Vagina (tissue), 2 donors: ENCODE measurements at regions not wholly inside any gene's neighbourhood (a gene's known extent, or its start where the extent isn't known, plus 50 kb on each side); places are given as distances from the start of the nearest gene placed in this dataset.

Source experiments
- DNase-seq, 2 donors: peaks; one replicate each; pipeline ENCODE4 v3.0.0-alpha.2; 2017; ENCODE audit errors: extremely low spot score in 2 of 2
- H3K27ac ChIP-seq: fragments of 200-600 bp; sonication (generic); one replicate; pipeline ENCODE4 v1.5.1; 2019
- H3K27me3 ChIP-seq: fragments of 200-600 bp; sonication (generic); one replicate; pipeline ENCODE4 v1.5.1; 2019
- H3K36me3 ChIP-seq, 2 donors: fragments of 200-600 bp; sonication (generic); one replicate each; pipeline ENCODE4 v1.5.1; 2017 to 2019
- H3K4me1 ChIP-seq: fragments of 200-600 bp; sonication (generic); one replicate; pipeline ENCODE4 v1.5.1; 2019
- H3K4me3 ChIP-seq, 2 donors: fragments of 200-600 bp; sonication (generic); 1 replicate in 1 of 2; 2 replicates in 1 of 2; pipeline ENCODE4 v1.5.1; 2016 to 2019
- H3K9me3 ChIP-seq: fragments of 200-600 bp; sonication (generic); one replicate; pipeline ENCODE4 v1.5.1; 2019
- POLR2A ChIP-seq, 2 donors: fragments of 450-650 bp; IDR thresholded peaks; one replicate each; pipeline ENCODE4 v1.6.1; 2017; ENCODE audit warnings: antibody characterized with exemption in 2 of 2, mild to moderate bottlenecking in 2 of 2, moderate library complexity in 2 of 2
- POLR2AphosphoS5 ChIP-seq, 2 donors: sonication (generic); formaldehyde crosslinking; IDR thresholded peaks; one replicate each; pipeline ENCODE4 v1.9.0; 2017; ENCODE audit warnings: antibody characterized with exemption in 2 of 2, mild to moderate bottlenecking in 2 of 2, low read depth in 1 of 2; ENCODE audit not compliant: insufficient read depth in 1 of 2
- intact Hi-C: fragments of 100-400 bp; cut with DNase I; formaldehyde crosslinking; loops from one replicate; pipeline ENCODE4 v1.15.1; 2023
- TF ChIP-seq, protein P1 (sequence below), 3 experiments: fragments of 450-650 bp in 2 of 3; fragments of 200-600 bp in 1 of 3; sonication (generic) in 1 of 3; IDR thresholded peaks; one replicate each; pipeline ENCODE4 v1.5.1; 2017 to 2019; ENCODE audit warnings: antibody characterized with exemption in 3 of 3, mild to moderate bottlenecking in 2 of 3, moderate library complexity in 2 of 3

DNA sequence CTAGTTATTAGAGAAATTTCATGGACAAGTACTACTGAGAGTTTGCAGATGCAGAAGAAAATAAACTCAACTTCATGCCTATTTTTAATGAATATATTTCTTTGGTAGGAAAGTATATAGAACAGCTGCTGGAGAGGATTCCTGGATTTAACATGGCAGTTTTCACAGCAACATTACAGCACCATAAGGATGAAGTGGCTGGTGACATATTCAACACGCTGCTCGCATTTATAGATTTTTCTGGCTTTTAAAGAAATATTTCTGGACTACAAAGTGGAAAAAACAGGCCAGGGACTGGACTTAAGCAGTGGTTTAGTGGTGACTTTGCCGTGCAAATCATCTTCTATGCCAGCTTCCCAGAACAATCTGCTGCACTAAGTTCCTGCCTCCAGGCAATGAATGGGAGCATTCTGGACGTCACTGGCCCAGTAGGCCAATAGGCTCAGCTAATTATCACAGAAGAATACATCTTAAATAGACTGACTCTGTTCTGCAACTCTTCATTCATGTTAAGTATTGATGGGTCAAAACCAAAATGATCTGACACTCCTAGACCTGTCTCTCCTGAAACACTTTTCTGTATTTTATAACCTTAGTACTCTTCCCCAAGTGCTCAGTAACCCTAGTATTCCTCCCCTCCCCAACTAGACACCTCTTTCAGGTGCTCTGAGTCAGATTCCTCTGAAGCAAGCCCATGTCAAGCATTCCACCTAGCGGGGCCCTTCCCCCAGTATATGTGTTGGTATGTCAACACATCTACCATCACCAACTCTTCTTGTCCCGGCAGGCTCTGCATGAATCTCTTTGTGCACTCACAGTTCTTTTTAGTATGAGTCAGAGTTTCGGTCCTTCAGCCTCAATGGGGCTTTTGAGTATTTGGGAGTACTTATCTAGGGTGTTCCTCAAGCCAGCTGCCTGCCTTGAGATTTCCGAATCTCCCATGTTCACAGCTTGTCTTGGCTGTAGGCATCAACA is 625.5 kb downstream of the CHSY3 start:
- H3K4me1 ChIP-seq: no peaks in the 10 kb centered on the region
- intact Hi-C loops: no loop called here
- no peak overlapping the region for H3K27ac ChIP-seq

DNA sequence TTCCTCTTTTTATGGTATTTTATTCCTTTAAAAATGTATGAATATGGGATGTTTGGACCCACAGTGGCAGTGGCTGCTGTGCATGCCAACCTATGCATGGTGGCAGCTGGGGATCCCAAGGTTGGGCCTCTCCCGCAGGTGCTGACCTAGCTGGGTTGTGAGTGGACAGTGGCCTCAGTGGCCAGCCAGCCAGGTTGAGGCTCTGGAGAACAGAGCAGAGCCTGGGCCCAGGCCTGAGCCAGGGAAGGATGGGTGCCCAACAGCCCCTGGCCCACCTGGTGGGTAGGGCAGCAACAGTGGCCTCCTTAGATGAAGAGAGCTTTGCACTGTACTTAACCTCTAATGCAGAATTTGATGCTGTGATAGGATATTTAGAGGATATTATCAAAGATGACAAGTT is 624.8 kb downstream of the CHSY3 start:
- intact Hi-C loops: no loop called here
- no peak overlapping the region for H3K27ac ChIP-seq
- no peak overlapping the region for H3K4me3 ChIP-seq
- DNase-seq: no peak
- H3K4me1 ChIP-seq: no peaks in the 10 kb centered on the region
- no peaks in the 10 kb centered on the region for H3K27me3 ChIP-seq
- no peak for TF ChIP-seq POLR2A (IDR thresholded peaks at IDR 0.05)
- TF ChIP-seq POLR2AphosphoS5 (IDR thresholded peaks at IDR 0.05; ENCODE audit: insufficient read depth in 1 of 2, low read depth in 1 of 2): no peak
- TF ChIP-seq, protein P1, sequence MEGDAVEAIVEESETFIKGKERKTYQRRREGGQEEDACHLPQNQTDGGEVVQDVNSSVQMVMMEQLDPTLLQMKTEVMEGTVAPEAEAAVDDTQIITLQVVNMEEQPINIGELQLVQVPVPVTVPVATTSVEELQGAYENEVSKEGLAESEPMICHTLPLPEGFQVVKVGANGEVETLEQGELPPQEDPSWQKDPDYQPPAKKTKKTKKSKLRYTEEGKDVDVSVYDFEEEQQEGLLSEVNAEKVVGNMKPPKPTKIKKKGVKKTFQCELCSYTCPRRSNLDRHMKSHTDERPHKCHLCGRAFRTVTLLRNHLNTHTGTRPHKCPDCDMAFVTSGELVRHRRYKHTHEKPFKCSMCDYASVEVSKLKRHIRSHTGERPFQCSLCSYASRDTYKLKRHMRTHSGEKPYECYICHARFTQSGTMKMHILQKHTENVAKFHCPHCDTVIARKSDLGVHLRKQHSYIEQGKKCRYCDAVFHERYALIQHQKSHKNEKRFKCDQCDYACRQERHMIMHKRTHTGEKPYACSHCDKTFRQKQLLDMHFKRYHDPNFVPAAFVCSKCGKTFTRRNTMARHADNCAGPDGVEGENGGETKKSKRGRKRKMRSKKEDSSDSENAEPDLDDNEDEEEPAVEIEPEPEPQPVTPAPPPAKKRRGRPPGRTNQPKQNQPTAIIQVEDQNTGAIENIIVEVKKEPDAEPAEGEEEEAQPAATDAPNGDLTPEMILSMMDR (IDR thresholded peaks at IDR 0.05): no peak
- H3K9me3 ChIP-seq: no peaks in the 10 kb centered on the region
- no peaks in the 10 kb centered on the region for H3K36me3 ChIP-seq

More for the DNA sequence above, 625.5 kb downstream of the CHSY3 start:
- H3K36me3 ChIP-seq: no peaks in the 10 kb centered on the region
- DNase-seq: no peak
- no peaks in the 10 kb centered on the region for H3K9me3 ChIP-seq
- no peak overlapping the region for H3K4me3 ChIP-seq
- H3K27me3 ChIP-seq: no peaks in the 10 kb centered on the region
- TF ChIP-seq POLR2A (IDR thresholded peaks at IDR 0.05) (no peak), POLR2AphosphoS5 (IDR thresholded peaks at IDR 0.05; ENCODE audit: insufficient read depth in 1 of 2, low read depth in 1 of 2) (no peak)
- TF ChIP-seq, protein P1 (IDR thresholded peaks at IDR 0.05): no peak

DNA sequence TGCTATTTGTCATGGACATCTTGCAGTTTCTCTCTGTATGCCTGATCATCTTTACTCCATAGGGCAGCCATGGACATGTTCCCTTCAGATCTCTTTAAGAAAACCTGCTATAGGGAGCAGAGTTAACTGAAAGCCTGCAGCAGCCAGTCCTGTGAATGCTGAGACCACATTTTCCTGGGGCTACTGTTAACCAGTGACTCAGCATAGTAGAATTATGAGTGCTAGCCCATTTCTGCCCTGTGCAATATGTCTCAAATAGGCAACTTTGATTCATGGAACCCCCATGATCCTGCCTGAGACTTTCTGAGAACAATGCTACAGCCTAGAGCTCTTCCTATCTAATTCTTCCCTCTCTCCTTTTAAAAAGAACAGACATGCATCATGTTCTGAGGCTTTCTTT is 624.2 kb downstream of the CHSY3 start:
- DNase-seq: no peak
- H3K9me3 ChIP-seq: no peaks in the 10 kb centered on the region
- intact Hi-C loops: no loop called here
- H3K36me3 ChIP-seq: no peaks in the 10 kb centered on the region
- no peak overlapping the region for H3K4me3 ChIP-seq
- no peaks in the 10 kb centered on the region for H3K4me1 ChIP-seq
- no peak overlapping the region for H3K27ac ChIP-seq
- no peaks in the 10 kb centered on the region for H3K27me3 ChIP-seq
- TF ChIP-seq, protein P1 (IDR thresholded peaks at IDR 0.05): no peak
- TF ChIP-seq POLR2A (IDR thresholded peaks at IDR 0.05) (no peak), POLR2AphosphoS5 (IDR thresholded peaks at IDR 0.05; ENCODE audit: insufficient read depth in 1 of 2, low read depth in 1 of 2) (no peak)

DNA sequence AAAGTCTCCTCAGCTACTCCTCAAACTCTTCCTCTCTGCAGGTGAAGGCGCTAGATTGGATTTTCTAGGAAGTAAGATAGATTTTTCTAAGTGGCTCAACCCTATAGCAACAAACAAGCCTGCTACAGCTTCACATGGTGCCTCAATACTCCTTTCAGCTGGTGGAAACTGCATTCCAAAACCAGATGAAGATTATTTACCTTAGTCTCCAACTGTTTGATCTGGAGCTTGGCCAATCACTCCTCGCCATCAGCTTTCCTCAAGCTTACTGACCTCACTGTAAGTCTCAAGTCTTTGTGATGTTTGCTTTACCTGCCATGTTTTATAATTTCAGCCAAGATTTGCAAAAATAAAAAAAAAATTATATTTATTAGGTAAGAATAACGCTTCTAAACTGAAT is 622.4 kb downstream of the CHSY3 start:
- no peak overlapping the region for H3K4me3 ChIP-seq
- H3K27me3 ChIP-seq: no peaks in the 10 kb centered on the region
- H3K9me3 ChIP-seq: no peaks in the 10 kb centered on the region
- no peak for DNase-seq
- H3K4me1 ChIP-seq: no peaks in the 10 kb centered on the region
- TF ChIP-seq POLR2AphosphoS5 (IDR thresholded peaks at IDR 0.05; ENCODE audit: insufficient read depth in 1 of 2, low read depth in 1 of 2) (no peak), POLR2A (IDR thresholded peaks at IDR 0.05) (no peak)
- TF ChIP-seq, protein P1 (IDR thresholded peaks at IDR 0.05): no peak
- no peaks in the 10 kb centered on the region for H3K36me3 ChIP-seq
- intact Hi-C loops: no loop called here
- no peak overlapping the region for H3K27ac ChIP-seq

DNA sequence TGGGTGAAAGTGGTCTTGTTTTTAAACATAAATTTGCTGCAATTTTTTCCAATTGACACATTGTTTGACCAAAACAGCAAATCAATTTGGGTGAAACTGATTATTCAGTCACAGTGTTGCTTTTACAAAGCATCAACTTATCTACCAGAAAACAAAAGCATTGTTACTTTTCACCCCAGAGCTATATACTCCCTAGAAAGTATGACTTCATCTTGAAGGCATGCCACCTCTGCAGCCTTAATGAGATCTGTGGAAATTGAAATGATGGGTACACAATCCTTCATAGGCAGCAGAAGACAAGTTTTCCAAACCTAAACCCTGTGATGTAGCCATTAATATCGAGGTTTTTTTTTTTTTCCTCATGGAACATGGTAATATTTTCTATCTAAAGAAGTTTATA is 615.9 kb downstream of the CHSY3 start:
- H3K36me3 ChIP-seq: no peaks in the 10 kb centered on the region
- no peak overlapping the region for H3K27ac ChIP-seq
- TF ChIP-seq, protein P1 (IDR thresholded peaks at IDR 0.05): no peak
- no peak for TF ChIP-seq POLR2A (IDR thresholded peaks at IDR 0.05)
- TF ChIP-seq POLR2AphosphoS5 (IDR thresholded peaks at IDR 0.05; ENCODE audit: insufficient read depth in 1 of 2, low read depth in 1 of 2): no peak
- no peaks in the 10 kb centered on the region for H3K9me3 ChIP-seq
- intact Hi-C loops: no loop called here
- no peaks in the 10 kb centered on the region for H3K4me1 ChIP-seq
- no peaks in the 10 kb centered on the region for H3K27me3 ChIP-seq
- DNase-seq: no peak
- H3K4me3 ChIP-seq: no peak overlapping the region
